ENCODE measurements at regions not wholly inside any gene's neighbourhood (a gene's known extent, or its start where the extent isn't known, plus 50 kb on each side); places are given as distances from the start of the nearest gene placed in this dataset.

DNA sequence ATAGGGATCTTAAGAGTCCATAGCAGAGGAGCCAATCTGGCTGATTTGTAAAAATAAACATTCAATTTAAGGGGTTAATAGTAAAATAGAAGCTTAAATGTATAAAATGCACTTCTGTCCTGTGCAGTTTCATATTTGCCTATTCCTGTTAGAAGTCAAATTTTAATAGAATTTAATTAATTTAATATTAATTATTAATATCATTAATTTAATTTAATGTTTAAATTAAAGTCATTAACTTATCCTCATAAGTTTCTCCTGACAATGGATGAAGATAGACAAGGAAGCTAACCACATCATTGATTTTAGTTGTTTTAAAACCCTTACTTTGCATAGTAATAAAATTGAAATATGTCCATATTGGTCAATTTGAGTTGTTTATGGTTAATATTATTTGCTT lies 1096.2 kb upstream of the EPHA6 start:
- H4K20me1 ChIP-seq (replicated peaks; ENCODE audit: control insufficient read depth, insufficient read depth, low read length): no peaks in the 10 kb centered on the region
- no peaks in the 10 kb centered on the region for H3K36me3 ChIP-seq (ENCODE audit: control insufficient read depth, insufficient read depth, low read length)
- no peak overlapping the region for H3K4me2 ChIP-seq (ENCODE audit: insufficient read depth, low read length)
- H2AFZ ChIP-seq (ENCODE audit: low read depth, low read length): no peak overlapping the region
- intact Hi-C loops (cut with micrococcal nuclease): no loop called here
- in situ Hi-C loops (cut with MboI): no loop called here
- no TSS peak for BruUV-seq (replicated peaks)
- H3K27me3 ChIP-seq (ENCODE audit: control insufficient read depth in 2 of 2, insufficient read depth in 2 of 2, low read length in 2 of 2): no peaks in the 10 kb centered on the region
- ATAC-seq (no peak), DNase-seq (ENCODE audit: extremely low read depth in 1 of 4, low spot score in 3 of 4) (no peak), FAIRE-seq (no peak)
- TF ChIP-seq SP2 (IDR thresholded peaks at IDR 0.05; ENCODE audit: extremely low read depth, low read depth, low read length, poor library complexity, severe bottlenecking): no peak
- TF ChIP-seq, protein P1, sequence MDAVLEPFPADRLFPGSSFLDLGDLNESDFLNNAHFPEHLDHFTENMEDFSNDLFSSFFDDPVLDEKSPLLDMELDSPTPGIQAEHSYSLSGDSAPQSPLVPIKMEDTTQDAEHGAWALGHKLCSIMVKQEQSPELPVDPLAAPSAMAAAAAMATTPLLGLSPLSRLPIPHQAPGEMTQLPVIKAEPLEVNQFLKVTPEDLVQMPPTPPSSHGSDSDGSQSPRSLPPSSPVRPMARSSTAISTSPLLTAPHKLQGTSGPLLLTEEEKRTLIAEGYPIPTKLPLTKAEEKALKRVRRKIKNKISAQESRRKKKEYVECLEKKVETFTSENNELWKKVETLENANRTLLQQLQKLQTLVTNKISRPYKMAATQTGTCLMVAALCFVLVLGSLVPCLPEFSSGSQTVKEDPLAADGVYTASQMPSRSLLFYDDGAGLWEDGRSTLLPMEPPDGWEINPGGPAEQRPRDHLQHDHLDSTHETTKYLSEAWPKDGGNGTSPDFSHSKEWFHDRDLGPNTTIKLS (IDR thresholded peaks at IDR 0.05; ENCODE audit: borderline replicate concordance, low read depth): no peak
- no peak for TF ChIP-seq SAFB2 (IDR thresholded peaks at IDR 0.05; ENCODE audit: borderline replicate concordance, low read depth, low read length, severe bottlenecking)
- TF ChIP-seq, protein P2, sequence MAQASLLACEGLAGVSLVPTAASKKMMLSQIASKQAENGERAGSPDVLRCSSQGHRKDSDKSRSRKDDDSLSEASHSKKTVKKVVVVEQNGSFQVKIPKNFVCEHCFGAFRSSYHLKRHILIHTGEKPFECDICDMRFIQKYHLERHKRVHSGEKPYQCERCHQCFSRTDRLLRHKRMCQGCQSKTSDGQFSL (CRISPR knock-in tag; IDR thresholded peaks at IDR 0.05): no peak
- TF ChIP-seq, protein P2 (tag; IDR thresholded peaks at IDR 0.05): no peak
- TF ChIP-seq, protein P3, sequence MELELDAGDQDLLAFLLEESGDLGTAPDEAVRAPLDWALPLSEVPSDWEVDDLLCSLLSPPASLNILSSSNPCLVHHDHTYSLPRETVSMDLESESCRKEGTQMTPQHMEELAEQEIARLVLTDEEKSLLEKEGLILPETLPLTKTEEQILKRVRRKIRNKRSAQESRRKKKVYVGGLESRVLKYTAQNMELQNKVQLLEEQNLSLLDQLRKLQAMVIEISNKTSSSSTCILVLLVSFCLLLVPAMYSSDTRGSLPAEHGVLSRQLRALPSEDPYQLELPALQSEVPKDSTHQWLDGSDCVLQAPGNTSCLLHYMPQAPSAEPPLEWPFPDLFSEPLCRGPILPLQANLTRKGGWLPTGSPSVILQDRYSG (tag; conservative IDR thresholded peaks at IDR 0.05; ENCODE audit: low read depth): no peak
- TF ChIP-seq, protein P4, sequence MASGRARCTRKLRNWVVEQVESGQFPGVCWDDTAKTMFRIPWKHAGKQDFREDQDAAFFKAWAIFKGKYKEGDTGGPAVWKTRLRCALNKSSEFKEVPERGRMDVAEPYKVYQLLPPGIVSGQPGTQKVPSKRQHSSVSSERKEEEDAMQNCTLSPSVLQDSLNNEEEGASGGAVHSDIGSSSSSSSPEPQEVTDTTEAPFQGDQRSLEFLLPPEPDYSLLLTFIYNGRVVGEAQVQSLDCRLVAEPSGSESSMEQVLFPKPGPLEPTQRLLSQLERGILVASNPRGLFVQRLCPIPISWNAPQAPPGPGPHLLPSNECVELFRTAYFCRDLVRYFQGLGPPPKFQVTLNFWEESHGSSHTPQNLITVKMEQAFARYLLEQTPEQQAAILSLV (tag; IDR thresholded peaks at IDR 0.05): no peak
- no peak for TF ChIP-seq ZNF551 (CRISPR knock-in tag; IDR thresholded peaks at IDR 0.05)
- no peak overlapping the region for H3K9ac ChIP-seq (ENCODE audit: insufficient read depth in 1 of 2, low read depth in 2 of 2, low read length in 2 of 2)
- no peaks in the 10 kb centered on the region for H3K9me1 ChIP-seq (ENCODE audit: control insufficient read depth, insufficient read depth, low read length)
- no peaks in the 10 kb centered on the region for H3K79me2 ChIP-seq (ENCODE audit: control insufficient read depth, insufficient read depth, low read length)
- H3K9me3 ChIP-seq (replicated peaks; ENCODE audit: control insufficient read depth, insufficient read depth, low read depth, low read length): no peaks in the 10 kb centered on the region
- CTCF ChIA-PET (ENCODE audit: low intra/inter-chr PET ratio): no interaction called here
- H3K4me1 ChIP-seq (replicated peaks in 1 of 2; ENCODE audit: control insufficient read depth in 2 of 2, insufficient read depth in 2 of 2, low read length in 2 of 2): no peaks in the 10 kb centered on the region
- POLR2A ChIA-PET: no interaction called here
- no peak overlapping the region for H3K27ac ChIP-seq (ENCODE audit: extremely low read depth, low read depth, low read length)
- H3K4me3 ChIP-seq: no peak overlapping the region

Data from K562 (cell line).